ENCODE measurements at regions not wholly inside any gene's neighbourhood (a gene's known extent, or its start where the extent isn't known, plus 50 kb on each side); places are given as distances from the start of the nearest gene placed in this dataset.

DNA sequence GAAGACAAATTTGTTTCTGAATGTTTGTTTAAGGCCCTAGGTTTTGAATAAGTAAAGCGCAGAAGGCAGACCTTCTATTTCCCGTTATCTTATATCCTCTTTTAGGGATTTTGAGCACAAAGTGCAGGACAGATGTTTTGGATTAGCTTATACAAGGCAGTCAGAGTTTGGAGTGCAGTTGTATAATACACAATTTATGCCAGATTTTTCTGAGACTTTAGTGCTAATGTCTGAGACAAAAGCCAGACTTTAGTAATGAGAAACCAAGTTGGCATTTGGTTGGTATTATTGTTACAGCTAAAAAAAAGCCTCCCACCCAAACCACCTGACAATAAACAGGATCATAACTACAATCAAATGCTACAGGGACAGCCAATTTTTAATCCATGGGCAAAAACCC is 309.9 kb upstream of the SATB1 start:
- no peaks in the 10 kb centered on the region for H3K9me3 ChIP-seq (ENCODE audit: control insufficient read depth, low read length)
- no peak overlapping the region for H3K4me2 ChIP-seq (ENCODE audit: low read length)
- no peaks in the 10 kb centered on the region for H3K36me3 ChIP-seq (ENCODE audit: control insufficient read depth, insufficient read depth, low read length)
- no peak overlapping the region for H3K9ac ChIP-seq
- H3K4me3 ChIP-seq (ENCODE audit: low read depth, low read length): no peak overlapping the region
- no peaks in the 10 kb centered on the region for H3K27me3 ChIP-seq (ENCODE audit: control insufficient read depth, insufficient read depth, low read length)
- no peaks in the 10 kb centered on the region for H3K79me2 ChIP-seq
- H3K27ac ChIP-seq: no peak overlapping the region
- H2AFZ ChIP-seq: no peak overlapping the region
- TF ChIP-seq CTCF (IDR thresholded peaks at IDR 0.05): no peak
- no peaks in the 10 kb centered on the region for H3K4me1 ChIP-seq

DNA sequence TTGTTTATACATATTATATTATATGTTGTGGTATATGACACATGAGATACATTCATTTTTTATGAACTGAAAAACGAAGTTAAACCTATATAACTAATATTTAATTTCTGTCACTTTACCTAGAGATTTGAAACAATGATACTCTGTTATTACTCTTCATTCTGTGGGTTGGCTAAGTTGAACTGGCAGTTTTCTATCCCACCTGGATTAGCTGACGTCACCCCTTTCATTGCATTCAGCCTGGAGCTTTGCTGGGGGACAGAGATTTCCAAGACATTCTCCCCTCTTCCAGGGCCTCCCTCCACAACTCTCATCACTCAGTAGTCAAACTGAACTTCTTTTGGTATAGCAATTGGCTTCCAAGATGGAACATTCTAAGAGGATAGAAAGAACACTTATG is 309.2 kb upstream of the SATB1 start:
- H3K4me1 ChIP-seq: no peaks in the 10 kb centered on the region
- no peak overlapping the region for H3K27ac ChIP-seq
- H3K27me3 ChIP-seq (ENCODE audit: control insufficient read depth, insufficient read depth, low read length): no peaks in the 10 kb centered on the region
- no peaks in the 10 kb centered on the region for H3K36me3 ChIP-seq (ENCODE audit: control insufficient read depth, insufficient read depth, low read length)
- no peaks in the 10 kb centered on the region for H3K9me3 ChIP-seq (ENCODE audit: control insufficient read depth, low read length)
- no peak overlapping the region for H3K4me2 ChIP-seq (ENCODE audit: low read length)
- H2AFZ ChIP-seq: no peak overlapping the region
- no peak overlapping the region for H3K4me3 ChIP-seq (ENCODE audit: low read depth, low read length)
- TF ChIP-seq CTCF (IDR thresholded peaks at IDR 0.05): no peak
- H3K9ac ChIP-seq: no peak overlapping the region
- H3K79me2 ChIP-seq: no peaks in the 10 kb centered on the region

DNA sequence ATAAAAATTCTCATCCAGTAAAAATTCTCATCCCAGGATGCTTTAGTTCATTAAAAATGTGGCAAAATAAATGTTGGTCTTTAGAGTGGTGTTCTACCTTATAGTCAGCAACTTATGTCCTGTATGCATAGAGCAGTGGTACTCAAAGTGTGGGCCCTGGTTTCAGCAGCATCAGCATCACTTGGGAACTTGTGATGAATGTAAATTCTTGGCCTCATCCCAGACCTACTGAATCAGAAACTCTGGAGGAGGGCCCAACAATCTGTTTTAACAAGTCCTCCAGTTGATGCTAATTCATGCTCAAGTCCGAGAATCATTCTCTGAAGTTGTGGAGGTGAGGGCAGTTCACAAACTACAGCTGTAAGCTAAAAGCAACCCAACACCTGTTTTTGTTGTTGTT is 307.3 kb upstream of the SATB1 start:
- H3K9ac ChIP-seq: no peak overlapping the region

DNA sequence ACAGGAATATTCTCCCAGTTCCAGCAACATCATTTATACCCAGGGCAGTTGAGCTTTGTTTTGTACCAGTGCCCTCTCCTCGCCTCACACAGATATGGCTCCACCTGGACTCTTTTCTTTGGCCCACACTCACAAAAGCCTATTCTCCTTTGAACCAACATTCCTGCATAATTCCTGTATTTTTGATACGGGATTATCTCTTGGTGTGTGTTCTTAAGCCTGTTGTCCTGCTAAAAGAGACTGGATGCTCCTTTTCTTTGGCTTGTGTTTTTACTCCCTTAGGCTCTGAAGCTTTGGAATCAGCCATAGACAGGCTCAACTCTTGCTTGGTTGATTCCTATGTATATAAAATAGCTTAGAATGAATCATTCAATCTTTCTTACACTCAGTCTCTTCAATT is 305.4 kb upstream of the SATB1 start:
- no peak overlapping the region for H3K4me3 ChIP-seq (ENCODE audit: low read depth, low read length)
- H3K27ac ChIP-seq: no peak overlapping the region
- H3K9ac ChIP-seq: no peak overlapping the region
- H3K36me3 ChIP-seq (ENCODE audit: control insufficient read depth, insufficient read depth, low read length): no peaks in the 10 kb centered on the region
- H2AFZ ChIP-seq: no peak overlapping the region
- no peak for TF ChIP-seq CTCF (IDR thresholded peaks at IDR 0.05)
- no peaks in the 10 kb centered on the region for H3K4me1 ChIP-seq
- no peaks in the 10 kb centered on the region for H3K27me3 ChIP-seq (ENCODE audit: control insufficient read depth, insufficient read depth, low read length)
- no peaks in the 10 kb centered on the region for H3K9me3 ChIP-seq (ENCODE audit: control insufficient read depth, low read length)
- no peaks in the 10 kb centered on the region for H3K79me2 ChIP-seq
- H3K4me2 ChIP-seq (ENCODE audit: low read length): no peak overlapping the region

More for the DNA sequence above, 307.3 kb upstream of the SATB1 start:
- Histone ChIP-seq H3K36me3 (ENCODE audit: control insufficient read depth, insufficient read depth, low read length) (no peaks in the 10 kb centered on the region), H3K27me3 (ENCODE audit: control insufficient read depth, insufficient read depth, low read length) (no peaks in the 10 kb centered on the region), H3K79me2 (no peaks in the 10 kb centered on the region), H3K4me1 (no peaks in the 10 kb centered on the region), H3K4me3 (ENCODE audit: low read depth, low read length) (no peak overlapping the region), H3K9me3 (ENCODE audit: control insufficient read depth, low read length) (no peaks in the 10 kb centered on the region), H3K4me2 (ENCODE audit: low read length) (no peak overlapping the region), H3K27ac (no peak overlapping the region), H2AFZ (no peak overlapping the region)
- no peak for TF ChIP-seq CTCF (IDR thresholded peaks at IDR 0.05)

DNA sequence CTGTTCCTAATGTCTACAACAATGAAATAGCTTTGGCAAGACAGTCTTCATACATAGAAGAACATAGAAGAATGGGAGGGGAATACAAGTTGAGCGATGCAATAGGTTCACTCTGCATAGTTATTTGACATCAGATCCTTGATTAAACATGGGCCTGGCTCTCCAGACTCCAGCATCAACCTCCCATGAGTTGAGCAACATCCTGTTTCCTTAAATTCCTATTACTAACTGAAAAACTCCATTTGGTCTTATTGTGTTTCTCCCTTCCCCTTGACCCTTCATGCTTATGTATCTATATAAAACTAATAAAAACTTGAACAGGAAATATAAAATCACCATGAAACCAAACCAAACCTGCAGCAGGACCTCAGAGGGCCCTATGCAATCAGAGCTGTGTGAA is 304.5 kb upstream of the SATB1 start:
- TF ChIP-seq CTCF (IDR thresholded peaks at IDR 0.05): no peak
- Histone ChIP-seq H3K79me2 (no peaks in the 10 kb centered on the region), H3K27ac (no peak overlapping the region), H3K4me2 (ENCODE audit: low read length) (no peak overlapping the region), H3K9ac (no peak overlapping the region), H3K9me3 (ENCODE audit: control insufficient read depth, low read length) (no peaks in the 10 kb centered on the region), H2AFZ (no peak overlapping the region), H3K4me3 (ENCODE audit: low read depth, low read length) (no peak overlapping the region), H3K36me3 (ENCODE audit: control insufficient read depth, insufficient read depth, low read length) (no peaks in the 10 kb centered on the region), H3K27me3 (ENCODE audit: control insufficient read depth, insufficient read depth, low read length) (no peaks in the 10 kb centered on the region), H3K4me1 (no peaks in the 10 kb centered on the region)

Measured in parathyroid adenoma (tissue), 2 donors.